ENCODE measurements at regions not wholly inside any gene's neighbourhood (a gene's known extent, or its start where the extent isn't known, plus 50 kb on each side); places are given as distances from the start of the nearest gene placed in this dataset.

DNA sequence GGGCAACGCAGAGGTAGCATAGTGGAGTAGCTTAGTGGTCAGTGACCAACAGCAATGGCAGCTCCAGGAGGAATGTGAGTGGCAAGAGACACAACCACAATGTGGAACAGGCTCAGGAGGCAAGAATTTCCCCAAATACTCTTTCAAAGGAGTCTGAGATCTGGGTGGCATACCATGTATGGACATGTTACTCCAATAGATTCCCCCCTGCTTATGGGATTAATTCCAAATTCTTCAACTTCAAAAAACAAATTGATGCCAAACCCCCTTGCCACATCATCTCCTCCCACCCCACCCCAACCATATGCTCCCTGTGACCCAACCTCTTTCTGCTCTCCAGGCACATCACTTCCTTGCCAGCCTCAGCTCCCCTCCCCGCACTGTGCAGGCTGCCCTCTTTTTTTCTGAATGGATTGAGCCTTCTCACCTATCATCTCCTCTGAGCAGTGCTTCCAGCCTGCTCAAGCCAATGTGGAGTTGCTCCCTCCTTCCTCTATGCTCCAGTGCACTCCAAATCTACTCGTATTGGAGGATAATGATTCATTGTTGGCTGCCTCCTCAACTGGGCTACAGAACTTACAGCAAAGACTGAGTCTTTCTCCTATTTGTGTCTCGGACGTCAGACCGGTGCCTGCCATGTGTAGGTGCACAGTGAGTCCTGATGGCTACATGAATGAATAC, 93.0 kb upstream of the CEP85L start:
- no peak for TF ChIP-seq EP300 (IDR thresholded peaks at IDR 0.05)
- TF ChIP-seq POLR2A (IDR thresholded peaks at IDR 0.05), result no peak
- TF ChIP-seq CTCF (IDR thresholded peaks at IDR 0.05), result no peak
- no peaks in the 10 kb centered on the region for H3K9me3 ChIP-seq
- H3K4me1 ChIP-seq (ENCODE audit: insufficient read depth), result peaks cover 6% of the 10 kb centered on the region
- intact Hi-C loops (cut with DNase I), result no loop called here
- 80 to 86% (median 86%) methylated on average over 6 of the region's 6 CpGs for WGBS, 3 donors
- H3K27me3 ChIP-seq, result no peaks in the 10 kb centered on the region
- DNase-seq, result no peak
- no peak overlapping the region for H3K27ac ChIP-seq
- no peaks in the 10 kb centered on the region for H3K36me3 ChIP-seq
- no peak overlapping the region for H3K4me3 ChIP-seq

DNA sequence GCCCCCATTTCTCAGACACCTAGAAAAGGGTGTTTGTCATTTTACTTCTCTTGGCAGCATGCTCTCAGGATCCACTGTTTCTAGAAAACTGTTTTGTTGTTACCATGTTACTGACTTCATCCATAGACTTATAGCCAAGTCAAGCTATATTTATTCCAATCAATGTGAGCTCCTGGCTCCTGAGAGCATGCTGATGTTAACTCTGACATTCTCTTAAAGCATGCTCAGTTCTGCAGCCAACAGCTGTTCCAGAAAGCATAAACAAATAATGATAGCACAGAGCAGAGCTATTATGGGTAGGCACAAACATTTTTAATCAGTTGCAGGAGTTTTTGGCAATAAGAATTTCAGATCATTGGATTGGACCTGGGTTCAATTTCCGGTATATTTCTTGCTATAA, 92.4 kb upstream of the CEP85L start:
- Histone ChIP-seq H3K27ac (no peak overlapping the region), H3K9me3 (no peaks in the 10 kb centered on the region), H3K27me3 (no peaks in the 10 kb centered on the region), H3K4me3 (no peak overlapping the region), H3K4me1 (ENCODE audit: insufficient read depth) (peaks cover 4% of the 10 kb centered on the region), H3K36me3 (no peaks in the 10 kb centered on the region)
- no peak for TF ChIP-seq POLR2A (IDR thresholded peaks at IDR 0.05)
- WGBS, 3 donors, result 2 to 33% (median 32%) methylated on average over 1 of the region's 1 CpG
- intact Hi-C loops (cut with DNase I), result no loop called here
- no peak for DNase-seq

DNA sequence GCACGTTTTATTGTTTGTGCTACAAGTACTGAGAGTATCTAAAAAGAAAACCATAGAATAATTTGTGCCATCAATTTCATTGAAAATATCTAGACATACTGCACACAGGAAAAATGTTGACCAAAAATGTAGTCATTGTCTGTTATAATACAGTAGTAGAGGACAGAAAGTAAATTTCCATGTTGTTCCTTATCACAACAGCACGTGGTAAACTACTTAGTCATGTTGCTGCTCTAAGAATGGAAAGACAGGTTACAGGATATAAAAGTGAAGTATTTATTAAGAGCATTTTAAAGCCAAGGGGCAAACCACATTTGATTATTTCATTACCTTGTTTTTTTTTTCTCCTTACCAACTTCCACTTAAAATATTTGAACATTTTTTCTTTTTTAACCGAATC, 89.0 kb upstream of the CEP85L start:
- no peak overlapping the region for H3K4me3 ChIP-seq
- intact Hi-C loops (cut with DNase I), result no loop called here
- peaks cover 1% of the 10 kb centered on the region for H3K4me1 ChIP-seq (ENCODE audit: insufficient read depth)
- no peak for TF ChIP-seq CTCF (IDR thresholded peaks at IDR 0.05)
- no peak for TF ChIP-seq POLR2A (IDR thresholded peaks at IDR 0.05)
- no peak for TF ChIP-seq EP300 (IDR thresholded peaks at IDR 0.05)
- no peak for DNase-seq
- no peaks in the 10 kb centered on the region for H3K36me3 ChIP-seq
- H3K27me3 ChIP-seq, result no peaks in the 10 kb centered on the region
- H3K27ac ChIP-seq, result no peak overlapping the region
- no peaks in the 10 kb centered on the region for H3K9me3 ChIP-seq
- WGBS, 3 donors, result 30 to 40% (median 37%) methylated on average over 3 of the region's 3 CpGs

DNA sequence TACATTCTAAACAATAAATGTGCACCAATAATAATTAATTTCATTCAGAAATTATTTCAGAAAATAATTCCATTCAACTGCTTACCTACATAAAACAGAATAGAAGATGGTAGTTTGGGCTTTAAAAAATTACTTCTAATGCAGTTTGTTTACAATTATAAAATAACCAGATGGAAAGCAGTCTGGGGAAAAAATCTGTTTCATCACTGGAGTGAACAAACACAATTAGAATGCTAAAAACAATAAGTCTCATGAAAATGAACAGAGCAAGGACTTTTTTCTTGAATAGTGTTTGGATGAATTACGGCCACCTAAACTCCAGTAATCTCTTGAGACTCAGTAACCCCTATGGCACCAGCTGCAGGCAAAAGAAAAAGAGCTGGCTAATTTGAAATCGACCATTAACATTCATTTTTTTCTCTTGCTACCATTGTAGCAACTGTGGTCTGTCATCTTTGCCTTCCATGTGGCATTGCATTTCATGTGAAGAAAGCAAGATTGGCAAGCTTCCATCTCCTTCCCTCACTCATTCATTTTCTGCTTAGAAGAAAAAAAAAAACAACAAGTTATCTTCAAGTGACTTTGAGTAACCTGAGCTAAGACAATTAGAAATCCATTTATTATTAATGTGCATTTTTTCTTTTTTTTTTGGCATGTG, 88.4 kb upstream of the CEP85L start:
- 42 to 47% (median 42%) methylated on average over 2 of the region's 2 CpGs for WGBS, 3 donors
- Histone ChIP-seq H3K9me3 (no peaks in the 10 kb centered on the region), H3K4me1 (ENCODE audit: insufficient read depth) (peaks cover 1% of the 10 kb centered on the region), H3K27ac (no peak overlapping the region), H3K4me3 (no peak overlapping the region), H3K36me3 (no peaks in the 10 kb centered on the region), H3K27me3 (no peaks in the 10 kb centered on the region)
- intact Hi-C loops (cut with DNase I), result no loop called here
- DNase-seq, result no peak
- TF ChIP-seq EP300 (IDR thresholded peaks at IDR 0.05) (no peak), POLR2A (IDR thresholded peaks at IDR 0.05) (no peak), CTCF (IDR thresholded peaks at IDR 0.05) (no peak)

- TF ChIP-seq CTCF (IDR thresholded peaks at IDR 0.05) (no peak), EP300 (IDR thresholded peaks at IDR 0.05) (no peak), POLR2A (IDR thresholded peaks at IDR 0.05) (no peak)
- intact Hi-C loops (cut with DNase I), result no loop called here
- Histone ChIP-seq H3K27ac (no peak overlapping the region), H3K4me1 (ENCODE audit: insufficient read depth) (peaks cover 1% of the 10 kb centered on the region), H3K9me3 (no peaks in the 10 kb centered on the region), H3K27me3 (no peaks in the 10 kb centered on the region), H3K4me3 (no peak overlapping the region), H3K36me3 (no peaks in the 10 kb centered on the region)
- WGBS, 3 donors, result 92 to 96% (median 96%) methylated on average over 4 of the region's 4 CpGs
- DNase-seq, result no peak
Measured at GRCh38 chr6:118736440-118736839, 85.0 kb upstream of the CEP85L start.

Measured in ovary (tissue), 7 donors.